ENCODE measurements at regions not wholly inside any gene's neighbourhood (a gene's known extent, or its start where the extent isn't known, plus 50 kb on each side); places are given as distances from the start of the nearest gene placed in this dataset.

DNA sequence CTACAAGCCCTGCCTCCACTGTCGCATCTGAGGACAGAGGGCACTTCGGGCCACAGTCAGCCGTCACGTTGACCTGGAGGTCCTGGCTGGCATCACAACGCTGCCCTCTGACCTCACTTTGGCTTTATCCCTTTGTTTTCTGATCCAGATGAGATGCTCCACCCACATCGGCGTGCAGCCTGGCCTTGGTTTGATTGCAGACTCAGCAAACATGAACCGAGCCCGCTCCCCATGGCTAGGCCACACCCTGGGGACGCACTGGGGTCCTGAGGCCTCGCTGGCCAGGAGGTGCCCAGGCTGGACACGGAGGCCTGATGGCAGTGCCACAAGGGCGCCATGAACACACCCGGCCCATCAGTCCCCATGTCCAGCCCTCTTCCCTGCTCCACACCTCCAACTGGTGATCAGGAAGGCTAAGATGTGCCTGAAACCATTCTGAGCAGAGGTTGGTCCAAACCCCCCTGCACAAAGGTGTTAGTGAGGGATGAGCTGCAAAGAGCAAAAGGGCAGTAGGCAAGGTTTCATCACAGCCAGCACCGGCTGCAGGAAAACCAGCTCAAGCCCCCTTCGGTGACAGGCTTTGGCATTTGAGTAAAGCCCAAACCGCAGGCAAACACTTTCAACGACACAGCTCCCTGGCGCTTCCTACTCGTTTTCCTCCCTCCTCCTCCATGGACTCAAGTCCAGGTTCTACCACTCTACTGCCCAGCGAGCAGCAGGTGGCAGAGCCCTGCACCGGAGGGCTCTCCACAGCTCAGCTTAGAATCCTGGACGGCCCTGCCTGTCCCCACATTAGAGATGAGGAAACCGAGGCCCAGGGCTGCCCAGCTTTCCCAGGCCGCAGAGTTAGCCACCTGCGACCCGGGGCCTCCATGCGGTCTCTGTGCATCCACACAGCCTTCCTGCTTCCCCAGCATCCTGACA lies 165.8 kb downstream of the NUP210 start:
- intact Hi-C loops (cut with micrococcal nuclease) = no loop called here
- H3K27ac ChIP-seq (ENCODE audit: low read depth, low read length) = no peak overlapping the region
- ChIA-PET CTCF (ENCODE audit: partially characterized antibody) (no interaction called here), POLR2A (ENCODE audit: partially characterized antibody) (no interaction called here)
- no peaks in the 10 kb centered on the region for H3K9me3 ChIP-seq (ENCODE audit: control insufficient read depth in 1 of 2, low read length in 2 of 2)
- Mint-ChIP-seq H3K27me3 (peaks cover 14 to 21% of the 10 kb centered on the region in 2 donors), H3K4me1 (no peaks in the 10 kb centered on the region), H3K4me3 (no peak overlapping the region), H3K9me3 (no peaks in the 10 kb centered on the region), H3K36me3 (no peaks in the 10 kb centered on the region), H3K27ac (no peak overlapping the region)
- no peak overlapping the region for H3K4me3 ChIP-seq (ENCODE audit: low read length in 2 of 2)
- DNase-seq = no peak
- H3K36me3 ChIP-seq (ENCODE audit: insufficient read depth, low read length) = no peaks in the 10 kb centered on the region
- no peaks in the 10 kb centered on the region for H3K27me3 ChIP-seq (ENCODE audit: insufficient read depth, low read length)
- no peaks in the 10 kb centered on the region for H3K4me1 ChIP-seq (ENCODE audit: insufficient read depth, low read length)

DNA sequence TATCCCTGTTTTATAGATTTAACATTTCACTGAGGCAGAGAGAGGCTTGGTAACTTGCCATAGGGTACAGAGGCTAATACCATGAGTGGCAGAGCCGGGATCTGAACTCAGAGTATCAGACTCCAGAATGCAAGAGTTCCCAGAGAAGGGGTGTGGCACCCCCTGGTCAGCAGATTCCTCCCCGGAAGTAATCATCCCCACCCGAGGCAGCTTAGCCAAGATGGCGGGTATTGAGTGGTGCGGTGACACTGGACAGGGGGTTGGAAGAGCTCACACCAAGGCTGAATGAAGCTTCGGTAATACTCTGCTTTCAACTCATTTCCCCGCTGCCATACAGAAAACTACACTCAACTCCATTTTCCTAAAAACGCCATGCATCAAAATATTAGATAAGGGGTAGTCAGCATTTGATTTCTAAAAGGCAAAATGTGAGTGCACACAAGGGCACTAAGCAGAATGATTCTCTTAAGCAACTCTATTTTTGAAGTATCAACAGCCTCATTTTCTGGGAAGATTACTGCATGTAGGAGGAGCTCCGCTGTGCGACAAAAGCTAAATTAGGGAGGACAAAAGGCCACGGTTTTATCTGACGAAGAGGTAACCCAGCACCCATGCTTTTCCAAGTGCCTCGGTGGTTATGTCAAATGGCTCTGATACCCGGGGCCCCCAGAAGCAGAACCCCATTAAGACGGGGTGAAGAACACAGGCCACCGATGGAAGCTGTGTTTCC lies 166.7 kb downstream of the NUP210 start:
- intact Hi-C loops (cut with micrococcal nuclease) = no loop called here
- H3K9me3 ChIP-seq (ENCODE audit: control insufficient read depth in 1 of 2, low read length in 2 of 2) = no peaks in the 10 kb centered on the region
- H3K4me1 ChIP-seq (ENCODE audit: insufficient read depth, low read length) = no peaks in the 10 kb centered on the region
- DNase-seq = no peak
- H3K27ac ChIP-seq (ENCODE audit: low read depth, low read length) = no peak overlapping the region
- ChIA-PET CTCF (ENCODE audit: partially characterized antibody) (no interaction called here), POLR2A (ENCODE audit: partially characterized antibody) (no interaction called here)
- Mint-ChIP-seq H3K27me3 (peaks cover 14 to 18% of the 10 kb centered on the region in 2 donors), H3K9me3 (no peaks in the 10 kb centered on the region), H3K27ac (no peak overlapping the region), H3K4me3 (no peak overlapping the region), H3K36me3 (no peaks in the 10 kb centered on the region), H3K4me1 (no peaks in the 10 kb centered on the region)
- H3K36me3 ChIP-seq (ENCODE audit: insufficient read depth, low read length) = no peaks in the 10 kb centered on the region
- H3K27me3 ChIP-seq (ENCODE audit: insufficient read depth, low read length) = no peaks in the 10 kb centered on the region
- no peak overlapping the region for H3K4me3 ChIP-seq (ENCODE audit: low read length in 2 of 2)

DNA sequence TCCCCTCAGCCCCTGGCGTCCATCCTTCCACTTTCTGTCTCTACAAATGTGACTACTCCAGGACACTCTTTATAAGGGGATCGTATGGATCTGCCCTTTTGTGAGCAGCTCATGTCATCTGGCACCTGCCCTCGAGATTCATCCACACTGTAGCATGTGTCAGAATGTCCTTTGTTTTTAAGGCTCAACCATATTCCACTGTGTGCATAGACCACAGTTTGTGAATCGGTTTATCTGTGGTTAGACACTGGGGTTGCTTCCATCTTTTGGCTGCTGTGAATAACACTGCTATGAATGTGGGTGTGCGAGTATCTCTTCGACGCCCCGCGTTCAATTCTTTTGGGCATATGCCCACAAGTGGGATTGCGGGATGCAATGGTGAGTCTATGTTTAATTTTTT lies 167.9 kb downstream of the NUP210 start:
- Mint-ChIP-seq H3K4me3 (no peak overlapping the region), H3K27me3 (peaks cover 14 to 18% of the 10 kb centered on the region in 2 donors), H3K36me3 (no peaks in the 10 kb centered on the region), H3K9me3 (no peaks in the 10 kb centered on the region), H3K4me1 (no peaks in the 10 kb centered on the region), H3K27ac (no peak overlapping the region)
- Histone ChIP-seq H3K27ac (ENCODE audit: low read depth, low read length) (no peak overlapping the region), H3K9me3 (ENCODE audit: control insufficient read depth in 1 of 2, low read length in 2 of 2) (no peaks in the 10 kb centered on the region), H3K27me3 (ENCODE audit: insufficient read depth, low read length) (no peaks in the 10 kb centered on the region), H3K4me3 (ENCODE audit: low read length in 2 of 2) (no peak overlapping the region), H3K36me3 (ENCODE audit: insufficient read depth, low read length) (no peaks in the 10 kb centered on the region), H3K4me1 (ENCODE audit: insufficient read depth, low read length) (no peaks in the 10 kb centered on the region)
- intact Hi-C loops (cut with micrococcal nuclease) = no loop called here
- POLR2A ChIA-PET (ENCODE audit: partially characterized antibody) = no interaction called here
- CTCF ChIA-PET (ENCODE audit: partially characterized antibody) = no interaction called here
- DNase-seq = no peak

DNA sequence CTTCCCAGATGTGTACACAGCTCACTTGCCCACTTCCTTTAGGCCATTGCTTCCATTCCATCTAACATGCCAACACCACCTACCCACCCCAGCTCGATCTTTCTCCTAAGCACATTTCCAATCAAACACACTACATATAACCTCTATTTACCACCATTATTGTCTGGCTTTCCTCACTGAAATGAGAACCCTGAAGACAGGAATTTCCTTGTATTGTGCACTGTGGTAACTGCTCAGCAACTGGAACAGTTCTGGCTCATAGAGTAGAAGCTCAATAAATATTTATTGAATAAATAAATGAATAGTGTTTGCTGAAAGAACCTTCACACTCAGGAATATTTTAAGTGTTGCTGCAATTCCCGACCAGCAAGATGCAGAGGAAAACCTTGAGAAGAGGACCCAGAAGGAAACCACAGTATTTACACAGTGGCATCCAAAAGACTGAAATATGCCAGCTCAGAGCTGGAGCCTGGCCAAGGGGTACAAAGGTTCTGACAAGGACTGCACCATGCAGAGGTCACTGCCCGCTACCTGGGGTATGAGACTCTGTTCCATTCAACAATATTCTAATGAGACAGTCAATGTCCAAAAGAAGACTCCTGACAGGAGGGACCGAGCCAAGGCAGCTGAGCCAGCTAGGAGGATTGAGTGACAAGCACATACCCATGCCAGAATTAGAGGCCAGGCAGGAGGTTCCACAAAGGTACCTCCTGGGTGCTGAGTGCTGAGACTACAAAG lies 168.8 kb downstream of the NUP210 start:
- H3K36me3 ChIP-seq (ENCODE audit: insufficient read depth, low read length) = no peaks in the 10 kb centered on the region
- H3K9me3 ChIP-seq (ENCODE audit: control insufficient read depth in 1 of 2, low read length in 2 of 2) = no peaks in the 10 kb centered on the region
- Mint-ChIP-seq H3K4me3 (no peak overlapping the region), H3K9me3 (no peaks in the 10 kb centered on the region), H3K4me1 (no peaks in the 10 kb centered on the region), H3K27me3 (peaks cover 14% of the 10 kb centered on the region in 2 donors), H3K36me3 (no peaks in the 10 kb centered on the region), H3K27ac (no peak overlapping the region)
- no peaks in the 10 kb centered on the region for H3K4me1 ChIP-seq (ENCODE audit: insufficient read depth, low read length)
- H3K27ac ChIP-seq (ENCODE audit: low read depth, low read length) = no peak overlapping the region
- ChIA-PET CTCF (ENCODE audit: partially characterized antibody) (no interaction called here), POLR2A (ENCODE audit: partially characterized antibody) (no interaction called here)
- no peaks in the 10 kb centered on the region for H3K27me3 ChIP-seq (ENCODE audit: insufficient read depth, low read length)
- intact Hi-C loops (cut with micrococcal nuclease) = no loop called here
- DNase-seq = no peak
- H3K4me3 ChIP-seq (ENCODE audit: low read length in 2 of 2) = no peak overlapping the region

DNA sequence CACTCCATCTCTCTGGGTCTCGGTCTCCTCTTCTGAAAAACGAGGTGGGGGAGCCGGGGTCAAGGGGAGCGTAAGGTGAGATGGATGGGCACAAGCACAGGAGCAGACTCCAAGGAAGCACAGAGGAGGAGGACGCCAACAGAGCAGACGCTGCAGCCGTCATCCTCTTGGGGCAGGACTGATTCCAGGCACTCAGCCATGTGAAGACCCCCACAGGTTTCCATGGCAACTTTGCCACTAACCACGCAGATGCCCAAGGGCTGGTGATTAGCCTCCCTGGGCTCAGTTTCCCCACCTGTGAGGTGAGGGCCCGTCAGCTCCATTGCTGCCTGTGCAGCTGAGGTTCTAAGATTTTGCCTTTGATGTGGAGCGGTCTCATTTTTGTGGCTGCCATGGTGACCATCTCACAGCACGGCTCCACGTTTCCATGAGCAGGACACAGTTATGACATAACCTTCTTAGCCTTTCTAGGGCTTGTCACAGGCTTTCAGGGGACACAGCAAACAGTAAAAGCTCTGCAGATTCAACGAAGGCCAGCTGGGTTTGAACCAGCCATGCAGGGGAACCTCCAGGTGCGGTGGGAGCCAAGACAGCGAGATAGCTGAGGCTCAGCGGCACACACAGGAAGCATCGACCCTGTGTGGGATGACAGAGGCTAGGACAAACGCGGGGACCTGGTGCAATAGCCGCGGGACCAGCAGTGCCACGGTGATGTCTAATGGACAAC lies 170.3 kb downstream of the NUP210 start:
- Histone ChIP-seq H3K27me3 (ENCODE audit: insufficient read depth, low read length) (no peaks in the 10 kb centered on the region), H3K9me3 (ENCODE audit: control insufficient read depth in 1 of 2, low read length in 2 of 2) (no peaks in the 10 kb centered on the region), H3K36me3 (ENCODE audit: insufficient read depth, low read length) (no peaks in the 10 kb centered on the region), H3K4me3 (ENCODE audit: low read length in 2 of 2) (no peak overlapping the region), H3K4me1 (ENCODE audit: insufficient read depth, low read length) (no peaks in the 10 kb centered on the region), H3K27ac (ENCODE audit: low read depth, low read length) (no peak overlapping the region)
- no peak for DNase-seq
- ChIA-PET CTCF (ENCODE audit: partially characterized antibody) (no interaction called here), POLR2A (ENCODE audit: partially characterized antibody) (no interaction called here)
- no peak overlapping the region for H3K27ac Mint-ChIP-seq
- H3K27me3 Mint-ChIP-seq = peaks cover 12% of the 10 kb centered on the region in 2 donors
- no peaks in the 10 kb centered on the region for H3K9me3 Mint-ChIP-seq
- H3K4me1 Mint-ChIP-seq = no peaks in the 10 kb centered on the region
- no peaks in the 10 kb centered on the region for H3K36me3 Mint-ChIP-seq
- intact Hi-C loops (cut with micrococcal nuclease) = no loop called here
- no peak overlapping the region for H3K4me3 Mint-ChIP-seq

DNA sequence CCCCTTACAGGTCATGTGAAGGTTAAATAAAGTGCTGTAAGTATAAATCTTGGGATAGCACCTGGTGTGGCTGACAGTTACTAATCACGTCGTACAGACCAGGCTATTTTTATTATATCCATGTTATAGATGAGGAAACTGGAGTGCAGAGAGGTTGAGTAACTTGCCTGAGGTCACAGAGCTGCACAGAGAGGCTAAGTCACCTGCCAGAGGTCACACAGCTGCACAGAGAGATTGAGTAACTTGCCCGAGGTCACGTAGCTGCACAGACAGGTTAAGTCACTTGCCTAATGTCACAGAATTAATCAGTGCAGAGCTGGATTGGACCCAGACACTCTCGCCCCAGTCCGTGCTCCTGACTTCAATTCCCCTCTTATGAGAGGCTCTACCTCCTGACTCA lies 171.5 kb downstream of the NUP210 start:
- intact Hi-C loops (cut with micrococcal nuclease) = no loop called here
- Mint-ChIP-seq H3K9me3 (no peaks in the 10 kb centered on the region), H3K4me3 (no peak overlapping the region), H3K4me1 (no peaks in the 10 kb centered on the region), H3K36me3 (no peaks in the 10 kb centered on the region), H3K27ac (no peak overlapping the region), H3K27me3 (peaks cover 8 to 12% of the 10 kb centered on the region in 2 donors)
- Histone ChIP-seq H3K9me3 (ENCODE audit: control insufficient read depth in 1 of 2, low read length in 2 of 2) (no peaks in the 10 kb centered on the region), H3K27ac (ENCODE audit: low read depth, low read length) (no peak overlapping the region), H3K27me3 (ENCODE audit: insufficient read depth, low read length) (no peaks in the 10 kb centered on the region), H3K36me3 (ENCODE audit: insufficient read depth, low read length) (no peaks in the 10 kb centered on the region), H3K4me1 (ENCODE audit: insufficient read depth, low read length) (no peaks in the 10 kb centered on the region), H3K4me3 (ENCODE audit: low read length in 2 of 2) (no peak overlapping the region)
- POLR2A ChIA-PET (ENCODE audit: partially characterized antibody) = no interaction called here
- CTCF ChIA-PET (ENCODE audit: partially characterized antibody) = no interaction called here
- no peak for DNase-seq

DNA sequence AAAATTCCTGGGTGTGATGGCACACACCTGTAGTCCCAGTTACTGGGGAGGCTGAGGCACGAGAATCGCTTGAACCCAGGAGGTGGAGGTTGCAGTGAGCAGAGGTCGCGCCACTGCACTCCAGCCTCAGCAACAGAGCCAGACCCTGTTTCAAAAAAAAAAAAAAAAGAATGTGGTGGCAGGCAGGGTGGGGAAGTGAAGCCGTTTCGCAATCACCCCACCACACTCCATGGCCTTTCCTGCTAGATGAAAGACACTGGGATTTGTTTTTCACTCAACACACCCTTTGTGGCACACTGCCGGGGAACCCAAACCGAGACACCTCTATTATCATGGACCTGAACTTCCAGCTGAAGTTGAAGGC lies 172.4 kb upstream of the IQSEC1 start:
- Mint-ChIP-seq H3K27ac (no peak overlapping the region), H3K36me3 (no peaks in the 10 kb centered on the region), H3K9me3 (no peaks in the 10 kb centered on the region), H3K4me3 (no peak overlapping the region), H3K27me3 (no peaks in the 10 kb centered on the region), H3K4me1 (no peaks in the 10 kb centered on the region)
- Histone ChIP-seq H3K4me3 (ENCODE audit: low read length in 2 of 2) (no peak overlapping the region), H3K4me1 (ENCODE audit: insufficient read depth, low read length) (no peaks in the 10 kb centered on the region), H3K27me3 (ENCODE audit: insufficient read depth, low read length) (no peaks in the 10 kb centered on the region), H3K36me3 (ENCODE audit: insufficient read depth, low read length) (no peaks in the 10 kb centered on the region), H3K9me3 (ENCODE audit: control insufficient read depth in 1 of 2, low read length in 2 of 2) (no peaks in the 10 kb centered on the region), H3K27ac (ENCODE audit: low read depth, low read length) (no peak overlapping the region)
- ChIA-PET POLR2A (ENCODE audit: partially characterized antibody) (no interaction called here), CTCF (ENCODE audit: partially characterized antibody) (no interaction called here)
- intact Hi-C loops (cut with micrococcal nuclease) = no loop called here
- no peak for DNase-seq
